Osteoblast (primary cell): ENCODE measurements at regions not wholly inside any gene's neighbourhood (a gene's known extent, or its start where the extent isn't known, plus 50 kb on each side); places are given as distances from the start of the nearest gene placed in this dataset.

ENCODE experiments used
- DNase-seq: peaks from one replicate; pipeline ENCODE4 v3.0.0; 2011; ENCODE audit warnings: low spot score, mixed read lengths; ENCODE audit not compliant: insufficient read length; ENCODE audit errors: missing footprints
- H2AFZ ChIP-seq: 2 replicates; pipeline ENCODE4 v1.6.0; 2011; ENCODE audit warnings: mild to moderate bottlenecking, low read length
- H3K27ac ChIP-seq: 2 replicates; pipeline ENCODE4 v1.5.1; 2011; ENCODE audit warnings: mild to moderate bottlenecking, low read depth, low read length, moderate library complexity
- H3K27me3 ChIP-seq: 2 replicates; pipeline ENCODE4 v1.6.0; 2012; ENCODE audit warnings: mild to moderate bottlenecking, control low read depth, inconsistent platforms, low read length, moderate library complexity; ENCODE audit not compliant: insufficient read depth
- H3K36me3 ChIP-seq: 2 replicates; pipeline ENCODE4 v1.5.1; 2011; ENCODE audit warnings: mild to moderate bottlenecking, low read length, control low read depth, moderate library complexity; ENCODE audit not compliant: insufficient read depth
- H3K4me1 ChIP-seq: 2 replicates; pipeline ENCODE4 v1.5.1; 2011; ENCODE audit warnings: mild to moderate bottlenecking, low read length, control low read depth, moderate library complexity; ENCODE audit not compliant: insufficient read depth
- H3K4me2 ChIP-seq: 2 replicates; pipeline ENCODE4 v1.6.0; 2011; ENCODE audit warnings: mild to moderate bottlenecking, low read length; ENCODE audit not compliant: insufficient read depth
- H3K4me3 ChIP-seq: fragments of 200-600 bp; sonication (generic); 3 replicates; pipeline ENCODE4 v1.5.1; 2012; ENCODE audit warnings: mild to moderate bottlenecking, low read length, inconsistent platforms; ENCODE audit not compliant: insufficient read depth
- H3K79me2 ChIP-seq: 2 replicates; pipeline ENCODE4 v1.6.0; 2012; ENCODE audit warnings: mild to moderate bottlenecking, low read length, control low read depth, inconsistent platforms; ENCODE audit not compliant: insufficient read depth
- H3K9me3 ChIP-seq: 2 replicates; pipeline ENCODE4 v1.5.1; 2011; ENCODE audit warnings: low read depth, low read length, control low read depth
- H4K20me1 ChIP-seq: 2 replicates; pipeline ENCODE4 v1.6.0; 2012; ENCODE audit warnings: mild to moderate bottlenecking, low read length, control low read depth; ENCODE audit not compliant: insufficient read depth
- CTCF ChIP-seq: IDR thresholded peaks from 2 replicates; pipeline ENCODE4 v1.5.1; 2011; ENCODE audit warnings: mild to moderate bottlenecking, low read depth, low read length, moderate library complexity; ENCODE audit errors: extremely low read depth

- Histone ChIP-seq H3K4me3 (no peak overlapping the region), H3K36me3 (no peaks in the 10 kb centered on the region), H4K20me1 (no peaks in the 10 kb centered on the region), H3K27ac (no peak overlapping the region), H3K79me2 (no peaks in the 10 kb centered on the region), H2AFZ (peak overlapping the region; percentile 30), H3K9me3 (no peaks in the 10 kb centered on the region), H3K4me2 (no peak overlapping the region), H3K4me1 (peaks cover 3% of the 10 kb centered on the region), H3K27me3 (no peaks in the 10 kb centered on the region)
- DNase-seq, result no peak
- no peak for TF ChIP-seq CTCF
Measured at GRCh38 chr12:91817517-91817916, 328.1 kb downstream of the BTG1 start.

GRCh38 chr12:91813701-91814100, 331.9 kb downstream of the BTG1 start:
- H3K4me1 ChIP-seq, result peaks cover 3% of the 10 kb centered on the region
- no peak overlapping the region for H2AFZ ChIP-seq
- H3K9me3 ChIP-seq, result no peaks in the 10 kb centered on the region
- H4K20me1 ChIP-seq, result no peaks in the 10 kb centered on the region
- H3K4me2 ChIP-seq, result no peak overlapping the region
- H3K27me3 ChIP-seq, result no peaks in the 10 kb centered on the region
- H3K4me3 ChIP-seq, result no peak overlapping the region
- no peak overlapping the region for H3K27ac ChIP-seq
- no peaks in the 10 kb centered on the region for H3K79me2 ChIP-seq
- TF ChIP-seq CTCF, result no peak
- no peaks in the 10 kb centered on the region for H3K36me3 ChIP-seq
- DNase-seq, result no peak

GRCh38 chr12:91811481-91812287, 334.0 kb downstream of the BTG1 start:
- Histone ChIP-seq H3K27ac (no peak overlapping the region), H4K20me1 (no peaks in the 10 kb centered on the region), H2AFZ (peak overlapping the region; percentile 6), H3K9me3 (no peaks in the 10 kb centered on the region), H3K36me3 (no peaks in the 10 kb centered on the region), H3K79me2 (no peaks in the 10 kb centered on the region), H3K4me3 (no peak overlapping the region), H3K4me2 (no peak overlapping the region), H3K27me3 (no peaks in the 10 kb centered on the region), H3K4me1 (no peaks in the 10 kb centered on the region)
- TF ChIP-seq CTCF, result peak; percentile 88
- no peak for DNase-seq

GRCh38 chr12:91810531-91811451, 334.9 kb downstream of the BTG1 start:
- H3K4me2 ChIP-seq, result no peak overlapping the region
- no peaks in the 10 kb centered on the region for H3K9me3 ChIP-seq
- H3K4me3 ChIP-seq, result no peak overlapping the region
- H3K27me3 ChIP-seq, result no peaks in the 10 kb centered on the region
- H3K4me1 ChIP-seq, result no peaks in the 10 kb centered on the region
- H3K79me2 ChIP-seq, result no peaks in the 10 kb centered on the region
- no peak for TF ChIP-seq CTCF
- H3K27ac ChIP-seq, result no peak overlapping the region
- H4K20me1 ChIP-seq, result no peaks in the 10 kb centered on the region
- DNase-seq, result no peak
- H2AFZ ChIP-seq, result no peak overlapping the region
- no peaks in the 10 kb centered on the region for H3K36me3 ChIP-seq
